ENCODE measurements at regions not wholly inside any gene's neighbourhood (a gene's known extent, or its start where the extent isn't known, plus 50 kb on each side); places are given as distances from the start of the nearest gene placed in this dataset.

GRCh38 chr2:5616019-5616418 lies 76.2 kb upstream of the SOX11 start:
- H3K27ac Mint-ChIP-seq, result no peak overlapping the region
- H3K4me3 Mint-ChIP-seq, result no peak overlapping the region
- no peaks in the 10 kb centered on the region for H3K79me2 ChIP-seq (ENCODE audit: low read depth)
- H3K4me1 Mint-ChIP-seq, result peaks cover 7% of the 10 kb centered on the region
- no peak overlapping the region for H3K27ac ChIP-seq
- no peaks in the 10 kb centered on the region for H3K36me3 ChIP-seq
- H3K27me3 ChIP-seq, result no peaks in the 10 kb centered on the region
- no peak overlapping the region for H3K9ac ChIP-seq
- H3K9me3 ChIP-seq (ENCODE audit: low read depth), result no peaks in the 10 kb centered on the region
- no peaks in the 10 kb centered on the region for H3F3A ChIP-seq (ENCODE audit: low read depth)
- H3K36me3 Mint-ChIP-seq, result peaks cover 1% of the 10 kb centered on the region
- no peak for DNase-seq (ENCODE audit: low spot score)
- peaks cover 2% of the 10 kb centered on the region for H3K27me3 Mint-ChIP-seq (ENCODE audit: insufficient read depth, low read depth)
- TF ChIP-seq, protein P1, sequence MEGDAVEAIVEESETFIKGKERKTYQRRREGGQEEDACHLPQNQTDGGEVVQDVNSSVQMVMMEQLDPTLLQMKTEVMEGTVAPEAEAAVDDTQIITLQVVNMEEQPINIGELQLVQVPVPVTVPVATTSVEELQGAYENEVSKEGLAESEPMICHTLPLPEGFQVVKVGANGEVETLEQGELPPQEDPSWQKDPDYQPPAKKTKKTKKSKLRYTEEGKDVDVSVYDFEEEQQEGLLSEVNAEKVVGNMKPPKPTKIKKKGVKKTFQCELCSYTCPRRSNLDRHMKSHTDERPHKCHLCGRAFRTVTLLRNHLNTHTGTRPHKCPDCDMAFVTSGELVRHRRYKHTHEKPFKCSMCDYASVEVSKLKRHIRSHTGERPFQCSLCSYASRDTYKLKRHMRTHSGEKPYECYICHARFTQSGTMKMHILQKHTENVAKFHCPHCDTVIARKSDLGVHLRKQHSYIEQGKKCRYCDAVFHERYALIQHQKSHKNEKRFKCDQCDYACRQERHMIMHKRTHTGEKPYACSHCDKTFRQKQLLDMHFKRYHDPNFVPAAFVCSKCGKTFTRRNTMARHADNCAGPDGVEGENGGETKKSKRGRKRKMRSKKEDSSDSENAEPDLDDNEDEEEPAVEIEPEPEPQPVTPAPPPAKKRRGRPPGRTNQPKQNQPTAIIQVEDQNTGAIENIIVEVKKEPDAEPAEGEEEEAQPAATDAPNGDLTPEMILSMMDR (IDR thresholded peaks at IDR 0.05), result no peak
- TF ChIP-seq EZH2 (IDR thresholded peaks at IDR 0.05) (no peak), EZH2phosphoT487 (IDR thresholded peaks at IDR 0.05) (no peak)
- peak overlapping the region; percentile 5 for H2AFZ ChIP-seq (replicated peaks)
- no peak overlapping the region for H3K4me2 ChIP-seq
- no peaks in the 10 kb centered on the region for H3K9me3 Mint-ChIP-seq
- peaks cover 7% of the 10 kb centered on the region for H3K4me1 ChIP-seq
- H3K4me3 ChIP-seq, result no peak overlapping the region
- H4K20me1 ChIP-seq (ENCODE audit: low read depth), result no peaks in the 10 kb centered on the region

DNA sequence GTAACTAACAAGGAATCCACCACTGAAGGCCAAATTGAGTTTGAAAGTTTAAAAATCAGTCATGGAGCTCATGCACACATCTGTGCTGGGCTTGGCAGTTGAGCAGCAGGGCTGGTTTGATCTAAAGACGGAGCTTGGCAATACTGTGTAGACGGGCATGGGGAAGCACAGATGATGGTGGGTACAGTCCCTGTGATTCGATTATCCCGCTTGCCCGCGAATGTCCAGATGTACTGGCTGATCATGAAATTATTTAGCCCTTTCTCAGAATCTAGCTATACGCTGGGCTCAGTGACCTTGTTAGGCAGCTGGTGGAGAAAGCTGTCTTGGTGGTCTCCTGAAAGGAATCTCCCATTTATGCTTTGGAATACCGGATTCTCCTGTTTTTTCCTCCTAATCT lies 74.8 kb upstream of the SOX11 start:
- H3K27ac Mint-ChIP-seq, result no peak overlapping the region
- no peak overlapping the region for H3K4me3 Mint-ChIP-seq
- Histone ChIP-seq H3K9ac (no peak overlapping the region), H3K9me3 (ENCODE audit: low read depth) (no peaks in the 10 kb centered on the region), H3K4me2 (no peak overlapping the region), H4K20me1 (ENCODE audit: low read depth) (no peaks in the 10 kb centered on the region), H3K79me2 (ENCODE audit: low read depth) (no peaks in the 10 kb centered on the region), H3K36me3 (no peaks in the 10 kb centered on the region), H3K27ac (no peak overlapping the region), H3K4me3 (no peak overlapping the region), H3K4me1 (peaks cover 7% of the 10 kb centered on the region), H3K27me3 (no peaks in the 10 kb centered on the region), H3F3A (ENCODE audit: low read depth) (no peaks in the 10 kb centered on the region), H2AFZ (replicated peaks) (no peak overlapping the region)
- TF ChIP-seq EZH2phosphoT487 (IDR thresholded peaks at IDR 0.05) (no peak), EZH2 (IDR thresholded peaks at IDR 0.05) (no peak)
- TF ChIP-seq, protein P1 (IDR thresholded peaks at IDR 0.05), result no peak
- H3K27me3 Mint-ChIP-seq (ENCODE audit: insufficient read depth, low read depth), result peaks cover 2% of the 10 kb centered on the region
- DNase-seq (ENCODE audit: low spot score), result no peak
- peaks cover 7% of the 10 kb centered on the region for H3K4me1 Mint-ChIP-seq
- peaks cover 2% of the 10 kb centered on the region for H3K9me3 Mint-ChIP-seq
- peaks cover 1% of the 10 kb centered on the region for H3K36me3 Mint-ChIP-seq

DNA sequence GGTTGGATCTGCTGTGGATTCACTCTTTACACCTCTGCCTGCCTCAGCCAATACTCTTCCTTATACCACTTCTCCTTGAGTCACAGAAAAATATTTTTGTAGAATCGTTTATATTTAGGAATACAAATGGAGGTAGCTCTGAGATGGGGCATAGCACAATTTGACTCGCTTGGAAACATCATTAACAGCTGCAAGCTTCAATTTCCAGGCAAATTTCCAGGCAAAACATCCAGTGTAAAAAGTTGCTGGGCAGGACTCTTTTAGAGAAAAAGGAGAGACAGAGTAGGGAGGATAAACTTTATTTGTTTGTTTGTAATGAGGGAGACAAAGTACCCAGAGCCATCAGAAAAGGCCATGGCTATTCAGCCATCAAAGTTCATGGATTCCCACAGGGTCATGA lies 74.4 kb upstream of the SOX11 start:
- no peak overlapping the region for H3K27ac Mint-ChIP-seq

More for the DNA sequence above, 74.4 kb upstream of the SOX11 start:
- DNase-seq (ENCODE audit: low spot score), result no peak
- no peaks in the 10 kb centered on the region for H3K9me3 ChIP-seq (ENCODE audit: low read depth)
- no peaks in the 10 kb centered on the region for H3K79me2 ChIP-seq (ENCODE audit: low read depth)
- H3F3A ChIP-seq (ENCODE audit: low read depth), result no peaks in the 10 kb centered on the region
- H3K4me3 Mint-ChIP-seq, result no peak overlapping the region
- H3K9ac ChIP-seq, result no peak overlapping the region
- peaks cover 2% of the 10 kb centered on the region for H3K27me3 Mint-ChIP-seq (ENCODE audit: insufficient read depth, low read depth)
- no peaks in the 10 kb centered on the region for H3K36me3 ChIP-seq
- peaks cover 1% of the 10 kb centered on the region for H3K36me3 Mint-ChIP-seq
- H3K4me1 Mint-ChIP-seq, result peaks cover 7% of the 10 kb centered on the region
- no peaks in the 10 kb centered on the region for H3K27me3 ChIP-seq
- H4K20me1 ChIP-seq (ENCODE audit: low read depth), result no peaks in the 10 kb centered on the region
- H2AFZ ChIP-seq (replicated peaks), result no peak overlapping the region
- H3K4me2 ChIP-seq, result no peak overlapping the region
- H3K4me1 ChIP-seq, result peaks cover 7% of the 10 kb centered on the region
- TF ChIP-seq, protein P1 (IDR thresholded peaks at IDR 0.05), result no peak
- TF ChIP-seq EZH2 (IDR thresholded peaks at IDR 0.05), result no peak
- TF ChIP-seq EZH2phosphoT487 (IDR thresholded peaks at IDR 0.05), result no peak
- H3K9me3 Mint-ChIP-seq, result peaks cover 2% of the 10 kb centered on the region
- H3K4me3 ChIP-seq, result no peak overlapping the region
- no peak overlapping the region for H3K27ac ChIP-seq

Data from neural progenitor cell (in vitro differentiated cells).